Caco-2 (cell line): ENCODE measurements at regions not wholly inside any gene's neighbourhood (a gene's known extent, or its start where the extent isn't known, plus 50 kb on each side); places are given as distances from the start of the nearest gene placed in this dataset.

Experiments used
- BruUV-seq: library from RNA; stranded (reverse); fragments of 400-500 nt; replicated peaks from 2 replicates; lab custom pipeline; 2021; lab: Mats Ljungman, UMichigan
- CTCF ChIA-PET: fragments of 300-600 bp; sonication (Branson Sonifier 250); formaldehyde crosslinking; loops from one replicate; lab custom pipeline; 2022; ENCODE audit warnings: antibody characterized with exemption; lab: Charles Lee
- POLR2A ChIA-PET: fragments of 300-600 bp; sonication (Branson Sonifier 250); formaldehyde crosslinking; loops from one replicate; lab custom pipeline; 2022; ENCODE audit warnings: antibody characterized with exemption; lab: Charles Lee
- DNase-seq, 2 experiments: peaks; one replicate each; pipeline versions ENCODE4 v3.0.0 to v3.0.0-alpha.2; 2020 to 2022
- H3K27me3 ChIP-seq: replicated peaks from 2 replicates; pipeline ENCODE4 v1.6.0; 2011; ENCODE audit warnings: low read length; ENCODE audit not compliant: control insufficient read depth, insufficient read depth
- H3K36me3 ChIP-seq: 2 replicates; pipeline ENCODE4 v1.5.1; 2011; ENCODE audit warnings: low read length; ENCODE audit not compliant: control insufficient read depth, insufficient read depth
- H3K4me1 ChIP-seq: fragments of 250-450 bp; sonication (Bioruptor Pico); 2 replicates; pipeline ENCODE4 v1.5.1; 2020; ENCODE audit warnings: mild to moderate bottlenecking
- H3K4me3 ChIP-seq: 2 replicates; pipeline ENCODE4 v1.5.1; 2011; ENCODE audit warnings: low read depth, mild to moderate bottlenecking, control low read depth, low read length
- H3K9me3 ChIP-seq: fragments of 250-450 bp; sonication (Bioruptor Pico); 2 replicates; pipeline ENCODE4 v1.5.1; 2020; ENCODE audit warnings: mild to moderate bottlenecking, moderate library complexity
- H3K27ac Mint-ChIP-seq: one replicate; pipeline ENCODE4 v1.8.0; 2022; ENCODE audit warnings: mixed read lengths; ENCODE audit not compliant: unreplicated experiment
- H3K27me3 Mint-ChIP-seq: one replicate; pipeline ENCODE4 v1.8.0; 2022; ENCODE audit warnings: mixed read lengths; ENCODE audit not compliant: insufficient read depth, unreplicated experiment
- H3K36me3 Mint-ChIP-seq: one replicate; pipeline ENCODE4 v1.8.0; 2022; ENCODE audit warnings: mild to moderate bottlenecking, mixed read lengths; ENCODE audit not compliant: insufficient read depth, unreplicated experiment
- H3K4me1 Mint-ChIP-seq: one replicate; pipeline ENCODE4 v1.8.0; 2022; ENCODE audit warnings: low read depth, mixed read lengths; ENCODE audit not compliant: unreplicated experiment
- H3K4me3 Mint-ChIP-seq: one replicate; pipeline ENCODE4 v1.8.0; 2022; ENCODE audit warnings: mild to moderate bottlenecking, moderate library complexity, mixed read lengths; ENCODE audit not compliant: unreplicated experiment
- H3K9me3 Mint-ChIP-seq: one replicate; pipeline ENCODE4 v1.8.0; 2022; ENCODE audit warnings: mixed read lengths; ENCODE audit not compliant: unreplicated experiment
- CTCF ChIP-seq, 2 experiments: fragments of 200-600 bp in 1 of 2; IDR thresholded peaks; 1 replicate in 1 of 2; 2 replicates in 1 of 2; pipeline versions ENCODE4 v1.5.1 to v1.8.0; 2011 to 2022; ENCODE audit warnings: antibody characterized with exemption in 1 of 2, control low read depth in 1 of 2, inconsistent platforms in 1 of 2, low read depth in 1 of 2, low read length in 1 of 2, mild to moderate bottlenecking in 1 of 2, moderate library complexity in 1 of 2; ENCODE audit not compliant: insufficient read depth in 1 of 2, severe bottlenecking in 1 of 2, unreplicated experiment in 1 of 2
- intact Hi-C: fragments of 100-400 bp; cut with micrococcal nuclease; formaldehyde crosslinking; loops from one replicate; pipeline ENCODE4 v1.10.0; 2022; ENCODE audit not compliant: unreplicated experiment

- H3K9me3 ChIP-seq: peaks cover 9% of the 10 kb centered on the region; the same call in 1 of the 2 replicates
- Mint-ChIP-seq H3K4me3 (no peak overlapping the region), H3K27me3 (peaks cover 3% of the 10 kb centered on the region), H3K36me3 (no peaks in the 10 kb centered on the region), H3K9me3 (no peaks in the 10 kb centered on the region), H3K27ac (no peak overlapping the region), H3K4me1 (no peaks in the 10 kb centered on the region)
- no peak overlapping the region for H3K4me3 ChIP-seq
- H3K4me1 ChIP-seq: no peaks in the 10 kb centered on the region
- ChIA-PET CTCF (no interaction called here), POLR2A (no interaction called here)
- no peaks in the 10 kb centered on the region for H3K27me3 ChIP-seq
- TF ChIP-seq CTCF (IDR thresholded peaks at IDR 0.05; ENCODE audit: insufficient read depth in 1 of 2, low read depth in 1 of 2, low read length in 1 of 2, severe bottlenecking in 1 of 2, unreplicated experiment in 1 of 2): no peak
- no TSS peak for BruUV-seq
- intact Hi-C loops: no loop called here
- no peak for DNase-seq
- no peaks in the 10 kb centered on the region for H3K36me3 ChIP-seq
Observed at GRCh38 chr14:71833476-71833875, 98.8 kb upstream of the RGS6 start.

- ChIA-PET CTCF (no interaction called here), POLR2A (interaction anchor here (0.6 kb wide), 1 partner anchor 774 kb away, joined by 9 read pairs; no protein-coding TSS in a partner anchor)
- Mint-ChIP-seq H3K27me3 (peaks cover 5% of the 10 kb centered on the region), H3K36me3 (no peaks in the 10 kb centered on the region), H3K27ac (no peak overlapping the region), H3K4me3 (no peak overlapping the region), H3K4me1 (no peaks in the 10 kb centered on the region), H3K9me3 (no peaks in the 10 kb centered on the region)
- TF ChIP-seq CTCF (IDR thresholded peaks at IDR 0.05; ENCODE audit: insufficient read depth in 1 of 2, low read depth in 1 of 2, low read length in 1 of 2, severe bottlenecking in 1 of 2, unreplicated experiment in 1 of 2): no peak
- intact Hi-C loops: no loop called here
- Histone ChIP-seq H3K4me1 (no peaks in the 10 kb centered on the region), H3K27me3 (no peaks in the 10 kb centered on the region), H3K4me3 (no peak overlapping the region), H3K9me3 (peaks cover 9% of the 10 kb centered on the region; the same call in 1 of the 2 replicates), H3K36me3 (no peaks in the 10 kb centered on the region)
- DNase-seq: no peak
- BruUV-seq: no TSS peak
Observed at GRCh38 chr14:71834284-71835204, 97.7 kb upstream of the RGS6 start.

GRCh38 chr14:71852181-71852580, 80.0 kb upstream of the RGS6 start:
- no peaks in the 10 kb centered on the region for H3K36me3 Mint-ChIP-seq
- no peak overlapping the region for H3K4me3 Mint-ChIP-seq
- H3K36me3 ChIP-seq: no peaks in the 10 kb centered on the region
- H3K27me3 ChIP-seq: no peaks in the 10 kb centered on the region
- no peak overlapping the region for H3K27ac Mint-ChIP-seq
- TF ChIP-seq CTCF (IDR thresholded peaks at IDR 0.05; ENCODE audit: insufficient read depth in 1 of 2, low read depth in 1 of 2, low read length in 1 of 2, severe bottlenecking in 1 of 2, unreplicated experiment in 1 of 2): no peak
- no peak overlapping the region for H3K4me3 ChIP-seq
- intact Hi-C loops: loop anchor here (10.0 kb wide), 2 partner anchors 127 to 717 kb away; no protein-coding TSS in a partner anchor
- H3K9me3 Mint-ChIP-seq: no peaks in the 10 kb centered on the region
- H3K4me1 ChIP-seq: no peaks in the 10 kb centered on the region
- H3K9me3 ChIP-seq: no peaks in the 10 kb centered on the region
- ChIA-PET POLR2A (no interaction called here), CTCF (no interaction called here)
- no peaks in the 10 kb centered on the region for H3K27me3 Mint-ChIP-seq
- no peaks in the 10 kb centered on the region for H3K4me1 Mint-ChIP-seq
- DNase-seq: no peak
- BruUV-seq: no TSS peak
